HFF-Myc (cell line): ENCODE measurements at regions not wholly inside any gene's neighbourhood (a gene's known extent, or its start where the extent isn't known, plus 50 kb on each side); places are given as distances from the start of the nearest gene placed in this dataset.

Source experiments
- DNase-seq: peaks from one replicate; pipeline ENCODE4 v3.0.0-alpha.2; 2011; ENCODE audit warnings: low read depth; ENCODE audit errors: extremely low read depth
- H3K4me3 ChIP-seq: replicated peaks from 2 replicates; pipeline ENCODE4 v1.5.1; 2011; ENCODE audit warnings: low read depth, mild to moderate bottlenecking, control low read depth, low read length
- CTCF ChIP-seq: IDR thresholded peaks from 2 replicates; pipeline ENCODE4 v1.5.1; 2012; ENCODE audit warnings: mild to moderate bottlenecking, low read depth, low read length, control low read depth; ENCODE audit errors: missing control alignments

DNA sequence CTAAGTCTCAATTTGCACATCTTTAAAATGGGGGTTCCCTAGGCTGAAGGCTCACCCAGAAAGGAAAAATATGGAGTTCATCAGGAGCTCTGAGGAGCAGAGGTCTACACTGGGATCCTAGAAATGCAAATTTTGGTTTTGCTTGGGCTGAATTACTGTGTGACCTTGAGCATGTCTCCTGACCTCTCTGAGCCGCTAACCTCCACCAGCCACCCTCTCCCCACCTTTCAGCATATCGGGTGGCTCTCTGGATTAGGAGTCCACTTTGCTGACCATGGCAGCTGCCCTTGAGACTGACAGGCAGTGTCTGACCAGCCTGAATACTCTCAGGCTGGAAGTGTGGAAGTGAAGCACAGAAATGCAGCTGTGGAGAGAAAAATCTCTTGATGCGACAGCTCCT is 165.9 kb upstream of the LRFN2 start:
- H3K4me3 ChIP-seq: no peak overlapping the region
- no peak for TF ChIP-seq CTCF
- DNase-seq: no peak

GRCh38 chr6:40744835-40745234 is 157.7 kb upstream of the LRFN2 start:
- H3K4me3 ChIP-seq: no peak overlapping the region
- no peak for DNase-seq
- no peak for TF ChIP-seq CTCF

DNA sequence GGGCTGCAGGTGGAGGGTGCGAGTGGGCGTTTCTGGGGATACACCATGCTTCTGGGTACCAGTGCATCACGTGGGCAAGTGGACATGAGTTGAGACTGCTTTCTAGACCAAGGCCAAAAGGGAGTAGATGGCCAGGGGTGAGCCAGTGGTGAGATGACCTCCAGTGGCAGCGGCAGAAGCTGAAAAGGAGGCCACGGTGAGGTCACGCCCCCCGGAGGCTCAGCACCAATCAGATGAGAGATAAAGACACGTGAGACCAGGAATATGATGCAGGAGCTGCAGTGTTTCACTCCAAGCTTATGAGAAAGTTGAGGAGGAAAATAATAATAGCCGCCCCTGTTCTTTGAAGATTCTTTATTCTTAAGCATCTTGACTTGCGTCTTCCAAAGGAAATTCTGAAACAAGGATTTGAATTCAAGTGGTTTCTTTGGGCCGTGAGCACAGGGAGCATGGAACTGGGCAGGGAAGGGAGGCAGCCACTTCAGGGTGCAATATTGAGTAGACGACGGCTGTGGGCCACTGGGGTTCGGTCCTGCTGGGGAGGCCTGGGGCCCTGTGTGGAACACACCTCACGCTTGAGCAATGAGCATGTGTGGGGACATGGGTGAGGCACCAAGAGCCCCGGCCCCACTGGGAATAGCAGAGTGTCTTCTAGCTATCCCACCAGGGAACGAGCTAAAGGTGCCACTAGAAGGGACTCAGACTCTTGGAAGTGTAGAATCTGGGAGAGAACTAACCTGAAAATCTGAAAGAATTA is 156.7 kb upstream of the LRFN2 start:
- no peak overlapping the region for H3K4me3 ChIP-seq
- no peak for DNase-seq

GRCh38 chr6:40743226-40743625 is 156.1 kb upstream of the LRFN2 start:
- TF ChIP-seq CTCF: no peak
- no peak for DNase-seq
- no peak overlapping the region for H3K4me3 ChIP-seq

More for the DNA sequence above, 156.7 kb upstream of the LRFN2 start:
- no peak for TF ChIP-seq CTCF

- no peak for TF ChIP-seq CTCF
- DNase-seq: no peak
- H3K4me3 ChIP-seq: no peak overlapping the region
Observed at GRCh38 chr6:40740518-40740917, 153.4 kb upstream of the LRFN2 start.

DNA sequence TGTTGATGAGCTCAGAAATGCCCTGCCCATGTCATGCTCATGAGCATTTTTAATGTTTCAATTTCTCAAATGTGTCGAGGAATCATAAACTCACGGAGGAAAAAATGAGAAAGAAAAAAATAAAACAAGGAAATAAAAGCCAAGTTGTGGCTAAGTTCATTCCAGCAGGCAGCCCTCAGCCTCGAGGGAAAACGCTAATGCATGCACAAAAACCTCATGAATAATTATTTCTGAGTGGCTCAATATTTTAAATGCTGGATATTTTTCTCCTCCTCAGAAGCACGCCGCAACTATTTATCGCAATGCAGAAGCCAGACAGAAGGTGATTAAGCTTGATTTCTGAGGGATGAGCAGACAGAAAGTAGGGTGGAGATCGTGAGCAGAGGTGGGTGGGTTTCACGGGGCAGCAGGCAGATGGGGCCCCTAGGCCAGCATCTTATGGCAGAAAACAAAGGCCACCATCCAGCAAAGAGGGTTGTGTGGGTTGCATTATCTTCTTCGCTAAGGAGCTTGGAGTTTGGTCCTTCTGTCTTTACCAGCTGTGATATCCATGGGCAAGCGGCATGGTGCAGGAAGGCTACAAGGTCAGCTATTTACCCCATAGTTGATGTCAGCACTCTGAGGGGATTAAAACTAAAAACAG is 151.5 kb upstream of the LRFN2 start:
- no peak for TF ChIP-seq CTCF
- H3K4me3 ChIP-seq: no peak overlapping the region
- DNase-seq: no peak

DNA sequence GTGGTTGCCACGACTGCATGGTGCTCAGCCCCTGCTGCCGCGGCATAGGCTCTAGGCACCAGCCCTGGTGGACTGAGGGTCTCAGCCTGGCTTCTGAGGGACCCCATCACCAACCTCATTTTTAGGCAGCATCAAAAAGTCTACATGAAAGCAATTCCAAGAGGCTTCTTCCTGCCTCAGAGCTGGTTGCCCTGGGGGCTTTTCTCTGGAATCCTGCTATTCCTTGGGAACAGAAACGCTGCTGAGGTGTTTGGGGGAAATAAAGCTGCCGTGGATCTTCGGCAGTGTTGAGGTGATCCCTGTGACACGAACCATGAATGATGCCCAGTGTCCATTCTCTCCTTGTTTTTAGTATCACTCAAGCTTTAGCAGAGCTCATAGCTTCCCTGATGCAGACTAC is 148.4 kb upstream of the LRFN2 start:
- no peak for TF ChIP-seq CTCF
- no peak for DNase-seq
- no peak overlapping the region for H3K4me3 ChIP-seq
